Stimulated activated CD8-positive, alpha-beta memory T cell treated with anti-CD3 and anti-CD28 coated beads, Interleukin-2, amount 100 ng/mL, for 48 hours (primary cell): ENCODE measurements at regions not wholly inside any gene's neighbourhood (a gene's known extent, or its start where the extent isn't known, plus 50 kb on each side); places are given as distances from the start of the nearest gene placed in this dataset.

Experiments used
- DNase-seq, 2 donors: peaks; one replicate each; pipeline ENCODE4 v3.0.0-alpha.2; 2020; ENCODE audit warnings: low read depth in 2 of 2

DNA sequence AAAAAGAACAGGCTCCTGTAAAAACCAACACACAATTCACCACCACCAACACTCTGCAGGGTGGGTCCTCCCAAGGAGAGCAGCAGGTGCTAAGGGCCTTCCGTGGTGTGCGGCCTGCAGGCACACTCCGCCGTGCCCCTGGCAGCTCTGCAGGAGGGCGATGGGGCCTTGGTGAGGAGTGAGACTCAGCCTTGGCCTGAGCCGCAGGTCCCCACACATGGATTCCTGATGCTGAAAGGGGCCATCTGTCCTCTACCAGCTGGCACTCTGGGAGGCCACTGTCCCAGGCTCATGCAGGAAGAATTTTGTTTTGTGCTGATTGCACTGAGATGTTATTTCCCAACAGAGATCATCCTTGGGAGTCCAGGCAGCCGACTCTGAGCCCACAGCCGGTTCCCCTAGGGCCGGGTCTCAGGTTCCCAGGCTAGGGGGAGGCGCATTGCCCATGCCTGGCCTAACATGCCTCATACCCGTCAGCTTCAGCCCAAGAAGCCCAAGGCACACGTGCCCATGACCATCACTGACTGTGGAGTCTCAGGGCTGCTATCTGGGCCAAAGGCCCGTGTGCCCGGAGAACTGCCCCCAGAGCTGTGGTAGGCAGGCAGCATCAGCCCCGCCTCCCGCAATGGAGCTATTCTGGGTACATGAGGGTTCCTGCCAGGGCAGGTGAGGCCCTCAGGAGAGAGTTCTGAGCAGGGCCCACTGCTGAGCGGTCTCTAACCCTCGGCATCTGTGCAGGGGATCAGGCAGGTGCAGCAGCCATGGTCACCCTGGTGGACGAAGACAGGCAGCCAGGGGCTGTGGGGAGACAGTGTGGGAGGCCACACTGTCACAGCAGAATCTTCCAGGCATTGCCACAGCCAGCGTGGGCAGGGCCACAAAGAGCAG lies 97.9 kb upstream of the ZNF469 start:
- no peak for DNase-seq

DNA sequence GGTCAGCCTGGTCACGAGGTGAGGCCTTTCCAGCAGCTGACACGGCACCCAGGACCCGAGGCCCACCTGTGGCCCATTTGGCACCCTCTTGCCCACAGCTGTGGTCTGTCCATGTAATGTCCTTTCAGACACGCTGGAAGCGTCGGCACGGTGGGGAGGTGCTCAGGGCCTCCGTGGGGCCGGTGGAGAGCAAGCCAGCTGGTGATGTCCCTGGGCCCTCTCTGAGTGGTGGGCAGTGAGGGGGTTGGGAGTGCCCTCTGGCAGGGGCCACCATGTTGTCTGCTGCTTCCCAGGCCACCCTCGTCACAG lies 97.3 kb upstream of the ZNF469 start:
- no peak for DNase-seq

DNA sequence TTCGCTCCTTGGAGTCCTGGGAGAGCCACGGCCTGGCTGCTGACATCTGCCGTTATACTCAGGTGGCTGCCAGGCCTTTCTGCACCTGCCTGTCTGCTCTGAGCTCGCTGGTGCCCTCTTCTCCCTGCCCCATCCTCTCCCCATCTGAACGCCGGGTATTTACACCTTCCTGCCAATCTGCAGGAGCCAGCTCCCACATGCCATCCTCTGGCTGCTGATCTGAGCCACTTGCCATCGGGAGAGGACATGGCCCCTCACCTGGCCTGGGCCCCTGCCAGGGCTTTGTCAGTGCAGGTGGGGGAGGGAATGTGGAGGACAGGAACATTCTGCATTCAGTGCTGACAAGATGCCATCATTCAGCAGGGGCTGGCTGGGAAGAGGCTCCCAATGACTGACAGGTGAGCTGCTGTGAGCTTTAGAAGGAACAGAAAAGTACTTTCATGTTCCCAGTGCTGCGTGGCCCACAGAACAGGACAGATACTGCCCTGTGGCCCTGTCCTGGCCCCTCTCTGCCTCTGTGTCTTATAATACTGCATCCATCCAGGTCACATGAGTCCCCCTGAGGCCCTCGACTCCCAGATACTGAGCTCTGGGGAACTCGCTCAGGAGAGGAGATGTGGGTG lies 96.3 kb upstream of the ZNF469 start:
- DNase-seq: no peak

DNA sequence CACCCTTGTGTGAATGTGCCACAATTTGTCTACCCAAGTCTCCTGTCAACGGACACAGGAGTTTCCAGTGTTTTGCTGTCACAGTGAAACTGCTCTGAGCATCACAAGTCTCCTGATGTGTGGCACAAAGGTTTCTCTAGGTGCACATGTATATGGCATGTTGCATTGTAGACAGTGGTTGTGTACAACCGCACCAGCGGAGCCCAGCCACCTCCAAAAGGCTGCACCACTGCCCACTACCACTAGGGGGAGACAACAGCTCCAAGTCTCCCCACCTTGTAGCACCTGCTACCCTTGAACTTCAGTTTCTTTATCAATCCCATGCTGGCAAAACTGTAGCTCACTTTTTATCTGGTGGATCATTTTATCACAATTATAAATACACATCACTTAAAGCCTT lies 95.5 kb upstream of the ZNF469 start:
- peak in 1 of 2 donors; percentile 21 for DNase-seq

DNA sequence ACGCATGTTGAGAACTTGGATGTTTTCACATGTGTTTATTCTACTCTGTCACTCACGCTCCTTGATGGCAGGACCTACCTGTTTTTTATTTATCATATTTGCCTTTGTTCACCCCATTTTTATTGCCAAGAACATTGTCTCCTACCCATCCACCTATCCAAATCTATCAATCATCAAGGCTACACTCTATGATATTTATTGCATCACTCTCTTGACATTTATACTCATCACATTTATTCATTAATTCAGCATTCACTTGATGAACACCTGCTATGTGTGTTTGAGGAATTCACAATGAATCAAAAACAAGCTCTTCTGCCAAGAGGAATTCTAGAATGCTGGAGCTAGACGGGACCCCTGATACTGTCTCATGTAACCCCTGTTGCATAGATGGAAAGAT lies 94.5 kb upstream of the ZNF469 start:
- DNase-seq: no peak

DNA sequence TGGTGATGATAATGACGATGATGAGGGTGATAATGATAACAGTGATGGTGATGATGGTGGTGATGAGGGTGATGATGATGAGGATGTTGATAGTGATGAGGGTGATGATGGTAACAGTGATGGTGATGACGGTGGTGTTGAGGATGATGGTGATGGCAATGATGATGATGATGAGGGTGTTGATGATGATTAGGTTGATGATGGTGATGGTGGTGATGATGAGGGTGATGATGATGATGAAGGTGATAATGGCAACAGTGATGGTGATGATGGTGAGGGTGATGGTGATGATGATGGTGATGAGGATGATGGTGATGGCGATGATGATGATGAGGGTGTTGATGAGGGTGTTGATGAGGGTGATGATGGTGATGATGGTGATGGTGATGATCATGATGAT lies 93.8 kb upstream of the ZNF469 start:
- DNase-seq: no peak

DNA sequence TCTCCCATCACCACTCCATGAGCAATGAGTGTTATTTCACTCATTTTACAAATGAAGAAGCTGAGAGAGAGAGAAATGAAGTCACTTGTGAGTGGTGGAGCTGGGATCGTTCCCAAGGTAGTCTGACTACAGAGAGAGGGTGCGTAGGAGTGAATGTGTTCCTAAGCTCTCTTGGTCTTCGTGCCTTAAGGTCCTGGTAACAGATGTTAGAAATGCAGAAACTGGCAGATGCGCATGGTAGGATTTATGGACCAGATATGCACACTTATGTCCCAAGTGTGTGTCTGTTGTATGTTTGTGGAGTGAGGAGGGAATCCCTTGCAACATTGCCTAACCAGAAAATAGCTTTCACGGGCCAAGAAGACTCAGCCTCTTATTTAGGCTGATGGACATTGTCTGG lies 93.2 kb upstream of the ZNF469 start:
- no peak for DNase-seq

DNA sequence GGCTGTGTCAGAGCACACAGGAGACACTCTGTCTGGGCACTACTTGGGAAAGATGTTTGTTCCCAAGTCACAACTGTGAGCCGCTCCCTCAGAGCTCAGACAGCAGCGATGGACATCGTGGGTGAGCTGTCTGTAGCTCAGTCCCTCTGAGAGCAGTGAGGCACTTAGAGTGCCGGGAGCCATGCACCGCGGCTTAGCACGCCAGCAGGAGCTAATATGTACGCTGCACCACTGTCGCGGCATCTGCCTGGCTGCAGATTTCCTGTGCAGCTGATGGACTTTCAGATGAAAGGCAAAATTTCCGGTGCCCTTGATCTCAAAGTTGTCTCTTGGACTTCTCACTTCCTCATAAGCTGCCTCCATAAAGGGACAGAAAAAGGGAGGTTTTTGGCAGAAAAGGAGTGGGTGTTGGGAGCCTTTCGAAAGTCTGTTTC lies 92.8 kb upstream of the ZNF469 start:
- DNase-seq: no peak

DNA sequence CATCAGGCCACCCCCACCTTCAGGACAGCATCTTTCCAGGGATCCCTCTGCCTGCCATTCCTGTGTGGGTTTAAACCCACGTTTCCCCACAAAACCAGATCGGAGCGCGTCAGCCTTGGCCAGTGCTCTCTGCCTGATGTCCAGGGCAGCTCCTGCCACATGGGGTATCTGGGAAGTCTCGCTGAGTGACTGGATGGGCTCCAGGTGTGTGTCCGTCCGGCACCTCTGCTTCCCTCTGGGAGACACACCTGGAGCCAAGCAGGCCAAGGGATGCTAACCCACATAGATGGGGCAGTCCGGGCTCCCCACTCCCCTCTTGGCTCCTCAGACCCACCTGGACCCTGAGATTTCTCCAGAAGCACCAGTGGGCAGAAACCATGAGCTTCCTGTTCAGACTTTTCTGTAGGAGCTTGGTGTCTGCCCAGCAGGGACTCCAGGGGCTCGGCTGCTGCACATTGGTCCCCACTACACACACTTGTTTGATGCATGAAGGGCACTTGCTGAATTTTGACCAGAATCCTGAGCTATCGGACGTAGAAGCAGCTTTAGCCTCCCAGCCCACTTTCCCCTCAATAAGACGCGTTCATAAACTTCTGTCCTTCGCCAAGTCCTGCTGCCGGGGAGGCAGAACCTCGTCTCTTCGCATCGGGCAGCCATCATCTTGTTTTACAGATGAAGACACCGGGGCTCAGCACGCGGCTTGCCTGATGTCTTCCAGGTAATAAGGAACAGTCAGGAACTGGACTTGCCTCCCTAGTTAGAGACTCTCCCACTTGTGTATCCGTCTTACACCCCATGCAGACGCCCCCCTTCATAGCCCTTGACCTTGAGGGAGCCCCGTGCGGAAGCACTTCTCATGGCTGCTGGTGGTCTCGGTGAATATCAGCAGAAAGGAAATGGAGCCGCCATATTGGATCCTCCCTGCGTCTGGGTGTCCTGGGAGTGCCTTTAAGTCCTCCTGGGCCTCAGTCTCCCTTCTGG lies 91.6 kb upstream of the ZNF469 start:
- no peak for DNase-seq

DNA sequence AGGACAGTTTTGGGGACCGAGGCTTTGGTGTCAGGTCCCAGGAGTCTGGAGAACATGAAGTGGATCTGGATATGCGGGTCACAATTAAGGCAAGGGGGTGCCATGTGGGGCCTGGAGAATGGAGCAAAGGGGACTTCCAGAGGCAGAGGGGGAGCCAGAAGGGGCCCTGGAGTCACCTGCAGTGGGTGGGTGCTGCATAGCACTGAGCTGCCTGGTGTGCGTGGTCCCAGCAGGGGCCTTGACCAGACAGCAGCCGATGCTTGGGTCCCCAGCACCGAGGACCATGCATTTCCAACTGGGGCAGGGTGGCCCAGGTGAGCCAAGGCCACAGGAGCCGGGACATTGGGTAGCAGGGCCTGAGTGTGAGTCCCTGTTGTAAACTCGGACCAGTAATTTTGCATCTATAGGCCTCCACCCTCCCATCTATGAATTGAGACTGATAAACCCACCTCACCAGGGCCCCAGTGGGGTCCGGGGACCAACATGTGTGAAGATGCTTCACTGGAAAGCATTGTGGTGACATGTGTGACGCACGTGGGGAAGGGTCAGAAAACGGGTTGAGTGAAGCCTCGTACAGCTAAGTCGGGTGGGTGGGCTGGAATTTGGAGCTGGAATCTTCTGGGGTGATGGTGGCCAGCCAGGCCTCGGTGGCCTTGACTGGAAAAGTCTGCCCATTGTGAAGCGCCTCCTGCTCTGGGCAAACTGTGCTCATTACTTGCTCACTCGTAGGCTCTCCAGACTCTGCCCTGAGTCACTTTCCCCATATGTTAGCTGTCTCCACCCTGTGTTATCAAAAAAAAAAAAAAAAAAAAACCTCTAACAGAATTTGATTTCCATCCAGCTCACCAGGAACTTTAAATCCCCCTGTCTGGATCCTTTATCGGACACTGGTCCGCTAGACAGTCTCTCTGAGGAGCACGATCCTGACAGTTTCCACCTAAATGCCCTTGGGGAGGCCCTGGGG lies 90.5 kb upstream of the ZNF469 start:
- DNase-seq: no peak

DNA sequence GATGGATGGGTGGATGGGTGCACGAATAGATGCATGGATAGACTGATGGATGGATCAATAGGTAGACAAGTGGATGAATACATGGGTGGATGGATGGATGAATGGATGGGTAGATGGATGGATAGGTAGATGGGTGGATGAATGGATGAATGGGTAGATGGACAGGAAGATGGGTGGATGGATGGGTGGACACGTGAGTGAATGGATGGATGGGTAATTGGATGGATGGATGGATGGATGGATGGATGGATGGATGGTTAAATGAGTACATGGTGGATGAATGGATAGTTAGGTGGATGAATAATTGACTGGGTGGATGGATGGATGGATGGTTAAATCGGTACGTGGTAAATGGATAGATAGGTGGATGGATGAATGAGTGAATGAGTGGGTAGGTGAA lies 89.7 kb upstream of the ZNF469 start:
- no peak for DNase-seq

DNA sequence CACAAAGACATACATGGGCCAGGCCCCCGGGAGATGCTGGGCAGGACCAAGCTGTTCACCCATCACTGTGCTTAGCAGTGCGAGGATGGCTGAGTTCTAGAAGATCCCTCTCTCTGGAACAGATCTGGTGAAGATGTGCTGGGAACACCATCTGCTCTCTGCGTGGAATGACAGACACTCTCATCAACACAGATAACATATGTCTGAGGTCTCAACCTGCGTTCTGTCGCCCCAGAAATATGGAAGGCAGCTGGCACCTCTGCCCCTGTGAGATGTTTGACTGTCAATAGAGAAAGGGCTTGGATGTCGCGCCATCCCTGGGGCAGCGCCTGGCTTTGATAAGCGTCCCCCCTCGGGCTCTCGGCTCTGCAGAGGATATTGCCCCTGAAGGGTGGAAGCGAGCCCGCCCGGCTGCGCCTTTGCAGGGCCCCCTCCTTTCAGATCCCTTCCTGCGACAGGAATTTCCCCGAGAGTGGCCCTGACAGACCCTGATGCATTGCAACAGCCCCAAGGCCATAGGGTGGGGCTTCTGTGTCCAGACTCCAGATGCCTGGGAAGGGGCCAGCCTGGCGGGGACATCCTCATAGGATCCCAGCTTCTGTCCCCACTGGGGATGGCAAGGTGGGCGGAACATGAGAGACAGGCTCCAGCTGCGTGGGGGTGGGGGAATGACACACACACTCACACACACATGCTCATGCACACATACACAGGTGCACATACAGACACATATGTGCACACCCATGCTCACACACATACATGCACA lies 86.9 kb upstream of the ZNF469 start:
- no peak for DNase-seq

DNA sequence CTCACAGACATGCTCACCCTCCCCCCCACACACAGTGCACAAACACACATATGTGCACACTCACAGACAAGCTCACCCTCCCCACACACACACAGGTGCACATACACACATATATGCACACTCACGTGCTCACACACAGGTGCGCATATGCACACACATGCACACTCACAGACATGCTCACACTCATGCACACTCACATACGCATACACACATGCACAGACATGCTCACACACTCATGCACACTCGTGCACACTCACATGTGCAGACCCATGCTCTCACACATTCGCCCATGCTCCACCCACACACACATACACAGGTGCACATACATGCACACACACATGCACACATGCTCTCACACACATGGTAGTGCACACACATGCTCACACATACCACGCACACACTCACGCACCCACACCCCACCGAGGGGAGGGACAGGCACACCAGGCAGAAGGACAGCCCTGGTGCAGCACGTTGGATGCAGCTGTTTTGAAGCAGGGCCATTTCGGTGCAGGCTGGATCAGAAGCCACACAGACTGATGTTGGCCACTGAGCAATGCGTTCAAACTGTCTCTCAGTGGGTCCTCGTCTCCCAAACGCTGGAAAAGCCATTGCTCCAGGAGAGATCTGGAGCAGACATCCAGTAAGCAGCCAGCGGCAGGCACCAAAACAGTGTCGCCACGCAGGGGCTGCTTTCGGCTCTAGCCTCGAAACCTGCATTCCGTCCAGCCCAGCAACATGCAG lies 86.2 kb upstream of the ZNF469 start:
- no peak for DNase-seq

DNA sequence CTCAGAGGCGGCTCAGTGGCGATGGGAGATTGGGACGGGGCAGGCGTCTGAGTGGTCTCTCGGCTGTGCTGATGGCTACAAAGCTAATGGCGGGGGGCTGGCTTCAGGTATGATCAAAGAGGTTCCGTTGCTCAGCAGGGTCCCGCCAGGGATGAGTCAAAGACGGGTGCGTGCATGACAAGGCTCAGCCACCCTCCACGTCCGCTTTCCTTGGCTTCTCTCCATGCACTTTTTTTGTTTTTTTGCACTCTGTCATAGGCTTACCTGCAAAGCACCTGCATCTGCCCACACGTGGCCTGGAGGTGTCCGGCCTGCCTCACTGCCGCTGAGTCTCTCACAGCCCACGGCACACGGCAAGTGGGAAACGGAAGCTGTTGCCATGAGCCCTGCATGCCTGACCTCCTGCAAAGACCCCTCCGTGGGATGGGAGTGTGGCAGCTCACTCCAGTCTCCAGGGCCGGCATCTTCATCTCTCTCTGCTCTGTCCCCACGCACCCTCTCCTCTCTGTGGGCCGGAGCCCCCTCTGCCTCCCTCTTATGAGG lies 85.5 kb upstream of the ZNF469 start:
- DNase-seq: no peak

DNA sequence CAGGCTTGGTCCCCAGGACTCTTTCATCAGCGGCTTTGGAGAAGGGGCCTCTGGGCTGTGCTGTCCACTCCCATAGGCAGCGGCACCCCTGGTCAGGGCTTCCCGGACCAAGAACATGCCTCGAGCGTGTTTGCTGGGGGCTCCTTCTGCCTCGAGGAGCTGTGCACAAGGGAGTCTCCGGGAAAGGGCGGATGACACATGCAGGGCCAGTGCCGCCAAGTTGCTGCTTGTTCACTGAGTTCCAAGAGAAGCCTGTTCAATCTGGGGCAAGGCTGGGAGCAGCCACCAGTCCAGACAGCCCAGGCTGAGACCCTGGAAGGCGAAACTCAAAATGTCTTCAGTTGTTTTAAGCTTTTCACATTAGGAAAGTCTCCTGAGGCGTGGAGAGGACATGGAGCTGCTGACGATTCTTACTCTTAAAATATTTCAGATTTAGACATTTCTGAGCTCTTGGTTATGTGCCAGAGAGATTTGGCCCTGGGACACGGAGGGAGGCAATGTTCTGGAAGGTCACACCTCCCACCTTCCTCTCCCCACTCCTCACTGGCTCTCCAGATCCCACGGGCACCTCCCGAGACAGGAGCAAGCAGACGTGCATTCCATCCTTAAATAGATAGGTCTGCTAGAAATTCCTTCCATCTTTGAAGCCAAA lies 84.5 kb upstream of the ZNF469 start:
- no peak for DNase-seq

DNA sequence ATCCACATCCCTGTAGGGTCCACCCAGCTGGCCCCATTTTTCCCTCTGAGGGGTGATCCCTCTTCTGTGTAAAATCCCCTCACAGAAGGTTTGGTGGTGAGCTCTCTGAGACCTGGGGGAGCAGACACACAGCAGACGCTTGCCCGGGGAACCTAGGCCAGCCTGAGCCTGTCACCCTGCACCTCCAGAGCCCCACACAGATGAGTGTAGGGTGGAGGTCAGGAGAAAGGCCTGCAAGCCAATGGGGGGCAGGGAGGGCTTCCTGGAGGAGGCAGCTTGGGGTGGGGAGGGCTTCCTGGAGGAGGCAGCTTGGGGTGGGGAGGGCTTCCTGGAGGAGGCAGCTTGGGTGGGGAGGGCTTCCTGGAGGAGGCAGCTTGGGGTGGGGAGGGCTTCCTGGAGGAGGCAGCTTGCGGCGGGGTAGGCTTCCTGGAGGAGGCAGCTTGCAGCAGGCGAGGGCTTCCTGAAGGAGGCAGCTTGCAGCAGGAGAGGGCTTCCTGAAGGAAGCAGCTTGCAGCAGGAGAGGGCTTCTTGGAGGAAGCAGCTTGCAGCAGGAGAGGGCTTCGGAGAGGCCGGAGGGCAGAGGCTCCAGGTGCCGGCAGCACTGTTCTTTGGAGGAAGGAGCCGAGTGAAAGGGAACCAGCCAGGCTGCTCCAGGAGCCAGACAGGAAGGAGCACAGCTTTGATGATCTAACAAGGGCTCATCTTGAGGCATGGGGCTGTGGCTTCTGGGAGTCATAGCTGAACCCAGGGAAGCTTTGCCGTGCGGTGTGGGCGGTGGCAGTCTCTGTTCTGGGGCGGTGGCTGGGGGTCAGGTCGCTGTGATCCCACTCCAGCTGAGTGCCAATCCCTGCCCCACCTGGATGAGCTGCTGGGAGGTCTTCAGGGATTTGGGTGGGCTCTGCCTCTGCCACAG lies 83.7 kb upstream of the ZNF469 start:
- no peak for DNase-seq

DNA sequence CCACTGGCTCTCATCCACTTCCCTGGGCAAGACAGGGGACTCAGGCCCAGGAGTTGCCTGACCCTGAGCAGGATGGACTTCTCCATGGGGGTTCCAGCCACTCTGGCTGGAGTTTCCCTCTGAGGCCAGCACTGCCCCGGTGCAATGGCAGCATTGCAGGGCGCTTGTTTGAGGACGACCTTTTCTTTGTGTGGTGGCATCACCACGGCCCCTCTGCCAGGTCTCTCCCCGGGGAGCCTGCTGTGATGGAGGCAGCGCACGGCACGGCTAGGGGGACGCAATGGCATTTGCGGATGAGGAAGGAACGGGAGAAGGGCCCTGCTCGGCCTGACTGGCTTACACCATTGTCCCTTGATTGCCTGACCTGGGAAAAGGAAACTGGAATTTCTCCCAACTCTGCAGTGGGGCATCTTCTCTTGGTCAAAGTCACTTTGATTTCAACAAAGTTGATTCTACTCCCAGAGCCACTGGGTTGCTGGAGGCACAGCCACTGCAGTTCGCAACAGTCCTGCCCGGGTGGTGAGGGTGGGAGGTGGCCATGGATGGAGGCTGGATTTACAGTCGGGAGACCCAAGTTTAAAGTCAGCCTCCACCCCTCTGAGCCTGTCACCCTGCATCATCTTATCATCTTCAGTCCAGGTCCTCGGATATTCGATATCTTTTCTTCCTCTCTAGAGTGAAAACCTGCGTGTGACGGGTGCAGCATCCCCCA lies 82.9 kb upstream of the ZNF469 start:
- no peak for DNase-seq
